HG02973 (cell line): ENCODE measurements at regions not wholly inside any gene's neighbourhood (a gene's known extent, or its start where the extent isn't known, plus 50 kb on each side); places are given as distances from the start of the nearest gene placed in this dataset.

Experiments used
- ATAC-seq: cut with Tn5 transposase; IDR thresholded peaks from one replicate; pipeline ENCODE4 v1.9.1; 2021; ENCODE audit warnings: moderate library complexity; ENCODE audit not compliant: unreplicated experiment

- ATAC-seq, result no peak
Measured at GRCh38 chr2:7824211-7824610, 857.6 kb upstream of the ID2 start.

- peak; percentile 94 for ATAC-seq
Measured at GRCh38 chr2:7825591-7826312, 856.1 kb upstream of the ID2 start.

GRCh38 chr2:7826656-7827055 lies 855.2 kb upstream of the ID2 start:
- ATAC-seq, result no peak

- ATAC-seq, result no peak
Measured at GRCh38 chr2:7829241-7829640, 852.6 kb upstream of the ID2 start.

GRCh38 chr2:7830616-7831015 lies 851.2 kb upstream of the ID2 start:
- no peak for ATAC-seq

- no peak for ATAC-seq
Measured at GRCh38 chr2:7835151-7835550, 846.7 kb upstream of the ID2 start.

- peak; percentile 94 for ATAC-seq
Measured at GRCh38 chr2:7835693-7836680, 845.9 kb upstream of the ID2 start.

GRCh38 chr2:7837237-7837760 lies 844.6 kb upstream of the ID2 start:
- ATAC-seq, result no peak

- ATAC-seq, result no peak
Measured at GRCh38 chr2:7838669-7839068, 843.2 kb upstream of the ID2 start.

GRCh38 chr2:7840651-7841380 lies 841.0 kb upstream of the ID2 start:
- ATAC-seq, result no peak

GRCh38 chr2:7841751-7842150 lies 840.1 kb upstream of the ID2 start:
- ATAC-seq, result no peak

- no peak for ATAC-seq
Measured at GRCh38 chr2:7844414-7844965, 837.4 kb upstream of the ID2 start.

- no peak for ATAC-seq
Measured at GRCh38 chr2:7845332-7845731, 836.5 kb upstream of the ID2 start.

- no peak for ATAC-seq
Measured at GRCh38 chr2:7846607-7847006, 835.2 kb upstream of the ID2 start.

- no peak for ATAC-seq
Measured at GRCh38 chr2:7847321-7847720, 834.5 kb upstream of the ID2 start.

- no peak for ATAC-seq
Measured at GRCh38 chr2:7849027-7849426, 832.8 kb upstream of the ID2 start.

- no peak for ATAC-seq
Measured at GRCh38 chr2:7849531-7849930, 832.3 kb upstream of the ID2 start.

- no peak for ATAC-seq
Measured at GRCh38 chr2:7852546-7852945, 829.3 kb upstream of the ID2 start.

GRCh38 chr2:7857904-7858303 lies 824.0 kb upstream of the ID2 start:
- ATAC-seq, result no peak

- ATAC-seq, result no peak
Measured at GRCh38 chr2:7858624-7859023, 823.2 kb upstream of the ID2 start.

- no peak for ATAC-seq
Measured at GRCh38 chr2:7860693-7861092, 821.2 kb upstream of the ID2 start.
